HUES6 (cell line): ENCODE measurements at regions not wholly inside any gene's neighbourhood (a gene's known extent, or its start where the extent isn't known, plus 50 kb on each side); places are given as distances from the start of the nearest gene placed in this dataset.

ENCODE experiments used
- H3K27ac ChIP-seq: 2 replicates; pipeline ENCODE4 v1.7.0; 2013; ENCODE audit warnings: low read depth, mild to moderate bottlenecking, low read length, inconsistent platforms
- H3K27me3 ChIP-seq: 2 replicates; pipeline ENCODE4 v1.6.1; 2013; ENCODE audit warnings: low read length; ENCODE audit not compliant: control insufficient read depth, insufficient read depth
- H3K36me3 ChIP-seq: 2 replicates; pipeline ENCODE4 v1.6.1; 2013; ENCODE audit warnings: low read length; ENCODE audit not compliant: control insufficient read depth, insufficient read depth
- H3K4me1 ChIP-seq: 2 replicates; pipeline ENCODE4 v1.6.1; 2013; ENCODE audit warnings: low read length; ENCODE audit not compliant: control insufficient read depth, insufficient read depth
- H3K4me3 ChIP-seq: 2 replicates; pipeline ENCODE4 v1.5.1; 2013; ENCODE audit warnings: low read depth, low read length
- H3K9ac ChIP-seq: one replicate; pipeline ENCODE4 v1.6.1; 2013; ENCODE audit warnings: mild to moderate bottlenecking, low read length
- H3K9me3 ChIP-seq: 2 replicates; pipeline ENCODE4 v1.6.1; 2013; ENCODE audit warnings: low read depth, low read length; ENCODE audit not compliant: control insufficient read depth, insufficient read depth

GRCh38 chr20:11271319-11271718 is 597.5 kb upstream of the JAG1 start:
- H3K27me3 ChIP-seq, result no peaks in the 10 kb centered on the region
- H3K9me3 ChIP-seq, result no peaks in the 10 kb centered on the region
- H3K27ac ChIP-seq, result no peak overlapping the region
- H3K9ac ChIP-seq, result no peak overlapping the region
- no peak overlapping the region for H3K4me3 ChIP-seq
- no peaks in the 10 kb centered on the region for H3K36me3 ChIP-seq
- H3K4me1 ChIP-seq, result peaks cover 55% of the 10 kb centered on the region

DNA sequence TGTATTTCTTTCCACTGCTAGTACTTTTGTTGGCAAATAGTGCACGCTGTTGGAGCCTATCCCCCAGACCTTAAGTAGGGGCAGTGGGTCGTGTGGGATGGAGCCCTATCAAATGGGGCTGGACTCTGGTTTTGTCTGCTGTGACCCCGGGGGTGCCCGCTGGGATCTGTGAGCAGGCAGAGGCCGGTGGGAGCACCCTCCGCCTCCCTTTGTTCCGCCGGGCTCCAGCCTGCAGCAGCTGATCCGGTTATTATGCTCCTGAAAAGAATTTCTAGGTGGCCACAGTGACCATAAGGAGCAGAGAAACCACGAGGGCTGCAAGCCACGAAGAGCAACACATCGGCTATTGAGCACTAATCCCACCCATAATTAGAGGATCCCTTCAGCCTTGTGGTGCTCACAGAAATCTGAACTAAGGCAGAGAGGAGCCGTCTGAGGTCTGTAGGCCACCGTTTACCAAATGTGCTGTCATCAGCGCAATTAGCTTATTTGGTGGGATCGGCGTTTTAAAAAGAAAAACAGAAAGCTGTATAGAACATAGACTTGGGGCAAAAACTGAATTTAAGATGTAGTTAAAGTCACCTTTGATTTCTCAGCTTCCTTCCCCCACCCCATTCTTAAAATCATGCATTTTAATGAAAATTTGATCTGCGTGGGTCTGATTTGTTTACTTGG is 598.3 kb upstream of the JAG1 start:
- no peaks in the 10 kb centered on the region for H3K9me3 ChIP-seq
- no peak overlapping the region for H3K4me3 ChIP-seq
- H3K36me3 ChIP-seq, result no peaks in the 10 kb centered on the region
- H3K27ac ChIP-seq, result no peak overlapping the region
- H3K27me3 ChIP-seq, result no peaks in the 10 kb centered on the region
- H3K9ac ChIP-seq, result no peak overlapping the region
- H3K4me1 ChIP-seq, result peaks cover 48% of the 10 kb centered on the region

GRCh38 chr20:11274141-11274594 is 600.4 kb upstream of the JAG1 start:
- no peaks in the 10 kb centered on the region for H3K27me3 ChIP-seq

DNA sequence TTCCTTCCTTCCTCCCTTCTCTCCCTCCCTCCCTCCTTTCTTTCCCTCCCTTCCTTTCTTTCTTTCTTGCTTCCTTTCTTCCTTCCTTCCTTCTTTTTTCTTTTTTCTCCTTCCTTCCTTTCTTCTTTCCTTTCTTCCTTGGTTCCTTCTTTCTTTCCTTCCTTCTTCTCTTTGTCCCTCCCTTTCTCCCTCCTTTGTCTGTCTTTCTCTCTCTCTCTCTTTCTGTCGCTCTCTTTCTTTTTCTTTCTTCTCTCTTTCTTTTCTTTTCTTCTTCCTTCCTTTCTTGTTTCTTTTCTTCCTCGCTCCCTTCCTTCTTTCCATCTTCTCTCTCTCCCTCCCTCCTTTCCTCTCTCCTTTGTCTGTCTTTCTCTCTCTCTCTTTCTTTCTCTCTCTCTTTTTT is 601.9 kb upstream of the JAG1 start:
- H3K9me3 ChIP-seq, result peaks cover 6% of the 10 kb centered on the region; the same call in 1 of the 2 replicates
- no peak overlapping the region for H3K27ac ChIP-seq

More at GRCh38 chr20:11274141-11274594, 600.4 kb upstream of the JAG1 start:
- Histone ChIP-seq H3K4me1 (peaks cover 36% of the 10 kb centered on the region), H3K9ac (no peak overlapping the region), H3K4me3 (no peak overlapping the region), H3K36me3 (no peaks in the 10 kb centered on the region), H3K27ac (no peak overlapping the region), H3K9me3 (peaks cover 6% of the 10 kb centered on the region; the same call in 1 of the 2 replicates)

GRCh38 chr20:11277170-11277569 is 603.4 kb upstream of the JAG1 start:
- Histone ChIP-seq H3K4me3 (no peak overlapping the region), H3K9ac (no peak overlapping the region), H3K27me3 (no peaks in the 10 kb centered on the region), H3K4me1 (peaks cover 17% of the 10 kb centered on the region), H3K27ac (no peak overlapping the region), H3K9me3 (peaks cover 6% of the 10 kb centered on the region; the same call in 1 of the 2 replicates), H3K36me3 (no peaks in the 10 kb centered on the region)

More for the DNA sequence above, 601.9 kb upstream of the JAG1 start:
- Histone ChIP-seq H3K4me1 (peaks cover 28% of the 10 kb centered on the region), H3K4me3 (no peak overlapping the region), H3K9ac (no peak overlapping the region), H3K36me3 (no peaks in the 10 kb centered on the region), H3K27me3 (no peaks in the 10 kb centered on the region)

DNA sequence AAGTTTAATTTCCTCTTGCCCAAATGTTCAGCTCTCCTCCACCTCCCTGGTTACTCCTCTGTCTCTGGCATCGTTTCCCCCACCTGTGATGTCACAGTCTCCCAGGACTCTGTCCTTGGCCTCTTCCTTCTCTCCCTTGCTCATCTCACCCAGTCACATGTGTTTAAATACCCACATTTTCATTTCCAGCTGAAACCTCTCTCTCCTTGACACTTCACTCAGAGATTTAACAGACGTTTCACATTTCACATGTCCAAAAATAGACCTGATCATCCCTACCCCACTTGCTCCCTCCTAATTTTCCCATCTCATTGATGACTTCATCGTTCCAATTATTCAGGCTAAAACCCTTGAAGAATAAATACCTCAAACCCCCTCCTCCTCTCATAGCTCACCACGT is 604.1 kb upstream of the JAG1 start:
- H3K27ac ChIP-seq, result no peak overlapping the region
- H3K27me3 ChIP-seq, result no peaks in the 10 kb centered on the region
- H3K36me3 ChIP-seq, result no peaks in the 10 kb centered on the region
- H3K9ac ChIP-seq, result no peak overlapping the region
- peaks cover 6% of the 10 kb centered on the region; the same call in 1 of the 2 replicates for H3K9me3 ChIP-seq
- H3K4me3 ChIP-seq, result no peak overlapping the region
- H3K4me1 ChIP-seq, result peaks cover 17% of the 10 kb centered on the region

DNA sequence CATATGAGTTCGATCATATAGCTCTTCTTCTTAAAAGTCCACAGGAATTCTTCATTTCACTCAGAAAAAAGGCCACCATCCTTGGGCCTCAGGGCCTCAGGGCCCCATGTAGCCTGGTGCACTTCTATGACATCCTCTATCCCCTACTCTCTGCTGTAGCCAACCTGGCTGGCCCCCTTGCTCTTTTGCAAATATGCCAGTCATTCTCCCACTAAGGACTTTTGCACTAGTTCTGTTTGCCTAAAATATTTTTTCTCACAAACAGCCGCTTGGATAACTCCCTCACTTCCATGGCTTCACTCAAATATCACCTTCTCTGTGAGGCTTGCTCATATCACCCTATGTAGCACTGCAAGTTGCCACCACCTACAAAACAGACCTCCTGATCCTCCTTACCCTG is 604.7 kb upstream of the JAG1 start:
- no peaks in the 10 kb centered on the region for H3K27me3 ChIP-seq
- H3K4me3 ChIP-seq, result no peak overlapping the region
- H3K9me3 ChIP-seq, result peaks cover 6% of the 10 kb centered on the region; the same call in 1 of the 2 replicates
- H3K36me3 ChIP-seq, result no peaks in the 10 kb centered on the region
- no peak overlapping the region for H3K27ac ChIP-seq
- H3K4me1 ChIP-seq, result peaks cover 16% of the 10 kb centered on the region
- no peak overlapping the region for H3K9ac ChIP-seq

- peaks cover 6% of the 10 kb centered on the region; the same call in 1 of the 2 replicates for H3K9me3 ChIP-seq
- H3K27ac ChIP-seq, result no peak overlapping the region
- H3K27me3 ChIP-seq, result no peaks in the 10 kb centered on the region
- H3K36me3 ChIP-seq, result no peaks in the 10 kb centered on the region
- no peak overlapping the region for H3K4me3 ChIP-seq
- H3K4me1 ChIP-seq, result no peaks in the 10 kb centered on the region
- no peak overlapping the region for H3K9ac ChIP-seq
Measured at GRCh38 chr20:11281240-11281639, 607.4 kb upstream of the JAG1 start.

DNA sequence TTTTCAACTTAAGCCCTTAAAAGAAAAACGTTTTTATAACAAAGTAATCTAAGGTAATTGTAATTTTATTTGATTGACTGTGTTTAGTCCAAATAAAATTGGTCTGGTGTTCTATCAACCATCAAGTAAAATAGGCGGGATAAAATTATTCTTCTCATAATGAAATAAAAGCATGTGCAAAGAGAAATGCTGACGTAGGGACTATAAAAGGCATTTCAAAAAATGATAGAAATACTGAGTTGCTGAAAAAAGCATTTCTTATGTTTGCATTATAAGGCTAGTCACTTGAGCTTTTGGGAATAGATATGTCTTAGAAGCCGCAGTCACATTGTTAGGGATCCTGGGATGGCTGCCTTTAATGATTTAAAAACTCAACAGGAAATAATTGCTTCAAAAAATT is 608.0 kb upstream of the JAG1 start:
- H3K4me1 ChIP-seq, result no peaks in the 10 kb centered on the region
- no peak overlapping the region for H3K4me3 ChIP-seq
- no peaks in the 10 kb centered on the region for H3K27me3 ChIP-seq
- H3K9ac ChIP-seq, result no peak overlapping the region
- peaks cover 6% of the 10 kb centered on the region; the same call in 1 of the 2 replicates for H3K9me3 ChIP-seq
- H3K27ac ChIP-seq, result no peak overlapping the region
- no peaks in the 10 kb centered on the region for H3K36me3 ChIP-seq

DNA sequence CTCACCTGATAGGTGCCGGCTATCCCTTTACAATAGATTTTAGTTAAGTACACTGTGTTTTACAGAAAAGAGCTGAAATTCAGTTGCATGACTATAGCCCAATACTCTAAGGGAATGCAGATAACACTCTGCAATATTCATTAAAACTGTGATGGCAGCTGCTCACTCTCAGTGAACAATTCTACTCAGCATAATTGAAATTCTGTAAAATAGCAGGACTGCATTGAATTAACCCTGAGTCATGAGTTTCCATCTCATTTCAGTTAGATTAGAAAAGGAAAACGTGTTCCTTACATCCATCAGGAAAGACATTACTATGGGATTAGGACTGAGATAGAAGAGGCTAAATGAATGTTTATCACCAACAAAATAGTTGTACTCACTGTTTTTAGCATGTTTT is 613.3 kb upstream of the JAG1 start:
- H3K36me3 ChIP-seq, result no peaks in the 10 kb centered on the region
- no peak overlapping the region for H3K27ac ChIP-seq
- no peaks in the 10 kb centered on the region for H3K27me3 ChIP-seq
- H3K4me3 ChIP-seq, result no peak overlapping the region
- peaks cover 7% of the 10 kb centered on the region for H3K9me3 ChIP-seq
- no peaks in the 10 kb centered on the region for H3K4me1 ChIP-seq
- H3K9ac ChIP-seq, result no peak overlapping the region

DNA sequence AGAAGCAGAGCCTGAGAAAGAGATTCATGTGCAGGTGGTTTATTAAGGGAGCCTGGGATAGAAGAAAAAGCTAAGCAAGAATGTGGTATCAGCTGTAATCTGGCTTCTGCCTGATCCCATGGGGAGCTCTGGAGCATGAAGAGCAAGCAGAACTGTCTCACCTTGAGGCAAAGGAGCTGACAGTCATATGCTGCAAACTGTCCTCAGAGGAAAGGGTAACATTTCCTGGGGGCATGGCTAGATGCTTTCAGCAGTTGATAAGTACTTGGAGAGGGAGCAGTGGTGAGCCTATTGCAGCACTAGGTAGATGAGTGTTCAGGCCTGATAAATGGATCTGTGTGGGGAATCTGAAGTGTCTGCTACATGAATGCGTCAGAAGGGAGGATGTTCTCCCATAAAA is 621.5 kb upstream of the BTBD3 start:
- Histone ChIP-seq H3K9ac (no peak overlapping the region), H3K4me1 (peaks cover 5% of the 10 kb centered on the region; the same call in 1 of the 2 replicates), H3K27me3 (no peaks in the 10 kb centered on the region), H3K27ac (no peak overlapping the region), H3K36me3 (no peaks in the 10 kb centered on the region), H3K9me3 (no peaks in the 10 kb centered on the region), H3K4me3 (no peak overlapping the region)
